GM21723 (cell line): ENCODE measurements at regions not wholly inside any gene's neighbourhood (a gene's known extent, or its start where the extent isn't known, plus 50 kb on each side); places are given as distances from the start of the nearest gene placed in this dataset.
A peak's percentile ranks its signal among the peaks of the same experiment; 100 is the strongest.

Experiments used
- ATAC-seq: cut with Tn5 transposase; IDR thresholded peaks from one replicate; pipeline ENCODE4 v1.9.1; 2021; ENCODE audit warnings: mild to moderate bottlenecking, moderate library complexity; ENCODE audit not compliant: unreplicated experiment

DNA sequence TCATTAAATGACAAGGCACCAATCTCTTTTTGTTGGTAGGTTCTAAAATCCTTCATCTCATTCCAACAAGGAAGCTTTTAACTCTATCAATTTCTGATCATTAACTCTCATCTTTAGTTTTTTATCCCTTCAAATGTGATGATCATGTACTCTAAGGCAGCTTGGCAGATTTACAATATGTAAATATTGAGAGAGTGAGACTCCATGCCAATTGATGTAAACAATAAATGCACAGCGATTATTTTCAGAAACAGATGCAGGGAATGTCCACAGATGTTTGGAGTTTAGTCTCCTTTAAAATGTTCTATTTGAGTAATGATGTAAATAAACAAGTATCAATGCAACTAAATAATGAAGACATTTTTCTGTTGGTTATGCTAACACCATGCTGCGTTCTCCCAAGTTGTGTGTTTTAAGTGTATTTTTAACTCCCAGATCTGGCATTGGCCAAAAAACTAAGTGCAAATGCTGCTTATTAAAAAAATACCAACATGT is 213.8 kb downstream of the AHR start:
- no peak for ATAC-seq

DNA sequence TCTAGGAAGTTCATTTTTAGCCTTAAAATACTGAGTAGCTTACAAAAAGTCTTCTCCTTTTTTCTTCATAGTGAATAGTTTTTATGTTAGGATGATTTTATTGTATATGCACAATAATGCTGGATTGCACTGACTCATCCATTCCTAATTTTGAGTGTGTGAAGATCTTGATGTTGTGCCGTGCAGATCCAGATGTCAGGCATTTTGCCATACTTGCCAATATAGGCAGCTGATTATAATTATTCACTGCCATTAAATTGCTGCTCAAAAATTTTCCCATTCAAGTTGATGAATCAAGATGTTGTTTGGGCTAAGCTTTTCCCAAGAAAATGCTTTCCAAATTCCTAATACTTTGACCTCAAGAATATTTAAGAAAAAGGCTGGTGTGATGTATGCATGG is 218.3 kb downstream of the AHR start:
- no peak for ATAC-seq

GRCh38 chr7:17520941-17521340 is 222.5 kb downstream of the AHR start:
- no peak for ATAC-seq

GRCh38 chr7:17521437-17521836 is 223.0 kb downstream of the AHR start:
- ATAC-seq, result no peak

- no peak for ATAC-seq
Observed at GRCh38 chr7:17523813-17524739, 225.6 kb downstream of the AHR start.

GRCh38 chr7:17524746-17525145 is 226.3 kb downstream of the AHR start:
- ATAC-seq, result no peak

- no peak for ATAC-seq
Observed at GRCh38 chr7:17526621-17527020, 228.2 kb downstream of the AHR start.

DNA sequence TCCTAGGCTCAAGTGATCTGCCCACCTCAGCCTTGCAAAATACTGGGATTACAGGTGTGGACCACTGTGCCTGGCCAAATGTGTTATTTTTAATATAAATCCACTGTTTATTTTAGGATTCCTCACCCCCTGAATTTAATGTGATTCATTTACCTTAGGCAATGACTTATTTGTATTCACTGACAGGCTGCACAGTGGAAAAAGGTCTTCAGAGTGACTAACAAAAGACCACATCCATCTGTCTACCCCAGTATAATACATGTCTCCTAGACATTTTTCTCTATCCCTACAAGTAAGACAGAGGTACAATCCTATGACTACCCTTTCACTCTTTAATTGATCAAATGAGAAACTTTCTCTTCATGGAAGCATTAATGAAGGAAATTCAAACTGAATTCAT is 230.2 kb downstream of the AHR start:
- no peak for ATAC-seq

- no peak for ATAC-seq
Observed at GRCh38 chr7:17530244-17530643, 231.8 kb downstream of the AHR start.

DNA sequence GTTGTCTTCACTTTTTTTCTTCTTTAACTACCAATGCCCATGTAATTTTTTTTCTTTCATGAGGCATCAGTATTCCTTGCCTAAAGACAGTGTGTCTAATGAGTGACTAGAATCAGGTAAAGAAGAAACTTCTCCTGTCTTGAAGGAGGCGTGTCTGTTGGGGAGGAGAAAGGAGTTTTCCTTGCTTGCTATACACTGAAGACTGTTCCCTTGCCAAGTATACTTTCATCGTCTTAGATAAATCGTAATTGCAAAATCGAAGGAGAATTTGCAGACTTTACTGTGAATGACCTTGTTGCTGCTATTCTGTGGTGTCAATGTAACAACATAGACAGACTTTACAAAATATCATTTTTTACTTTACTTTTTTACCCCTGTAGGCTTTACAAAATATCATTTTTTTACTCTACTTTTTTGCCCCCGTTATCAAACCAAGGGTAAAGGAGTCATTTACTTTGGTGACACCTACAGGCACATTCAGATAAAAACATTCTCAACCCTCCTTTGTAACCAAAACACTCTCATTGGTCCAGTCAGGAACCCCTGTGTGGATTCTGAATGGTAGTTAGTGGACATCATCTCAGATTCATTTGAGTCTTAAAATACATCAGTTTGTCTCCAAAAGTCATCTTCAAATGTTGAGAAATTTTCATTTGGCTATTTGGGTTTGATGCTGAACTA is 232.4 kb downstream of the AHR start:
- peak; percentile 62 for ATAC-seq

DNA sequence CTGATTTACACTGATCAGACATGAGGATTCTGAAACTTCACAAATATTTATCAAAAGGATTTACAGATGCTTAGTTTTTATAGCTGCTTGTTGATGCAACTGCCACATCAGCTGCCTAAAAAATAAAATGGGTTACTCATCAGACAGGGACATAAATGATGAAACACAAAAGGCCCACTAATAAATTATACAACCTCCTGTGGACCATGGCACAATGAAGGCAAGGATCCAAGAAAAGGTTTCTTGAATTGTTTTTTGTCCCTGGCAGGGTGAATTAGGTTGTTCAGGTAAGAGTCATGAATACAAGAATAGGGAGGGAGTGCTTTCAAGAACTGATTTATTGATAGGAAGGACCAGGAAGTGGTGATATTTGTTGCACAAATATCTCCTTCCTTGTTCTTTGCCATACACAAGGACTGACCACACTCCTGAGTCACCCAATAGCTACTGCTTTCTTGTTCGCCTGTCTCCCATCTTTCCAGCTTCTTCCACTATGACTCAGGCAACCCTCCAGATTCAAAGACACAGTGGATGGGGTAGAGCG is 234.5 kb downstream of the AHR start:
- no peak for ATAC-seq

GRCh38 chr7:17534348-17534747 is 235.9 kb downstream of the AHR start:
- no peak for ATAC-seq

GRCh38 chr7:17535776-17536175 is 237.3 kb downstream of the AHR start:
- ATAC-seq, result no peak

- no peak for ATAC-seq
Observed at GRCh38 chr7:17544401-17544800, 245.9 kb downstream of the AHR start.

- no peak for ATAC-seq
Observed at GRCh38 chr7:17545348-17545747, 246.9 kb downstream of the AHR start.

DNA sequence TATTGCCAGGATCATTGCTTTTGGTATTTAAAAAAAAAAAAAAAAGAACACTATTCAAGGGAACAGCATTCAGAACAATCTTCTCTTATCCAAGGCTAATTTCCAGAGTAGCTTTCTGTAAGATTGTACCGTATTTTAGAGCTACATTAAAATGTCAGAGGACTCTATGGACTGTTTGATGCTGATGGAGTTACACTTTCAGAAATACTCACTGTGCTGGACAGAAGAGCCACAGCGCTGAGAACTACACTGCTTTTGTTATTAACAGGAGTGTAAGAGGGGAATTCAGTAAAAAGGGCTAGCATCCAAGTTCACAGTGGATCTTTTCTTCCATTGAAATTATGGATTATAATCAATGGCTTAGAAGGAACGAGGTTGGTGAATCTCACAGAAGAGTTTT is 247.7 kb downstream of the AHR start:
- ATAC-seq, result no peak

DNA sequence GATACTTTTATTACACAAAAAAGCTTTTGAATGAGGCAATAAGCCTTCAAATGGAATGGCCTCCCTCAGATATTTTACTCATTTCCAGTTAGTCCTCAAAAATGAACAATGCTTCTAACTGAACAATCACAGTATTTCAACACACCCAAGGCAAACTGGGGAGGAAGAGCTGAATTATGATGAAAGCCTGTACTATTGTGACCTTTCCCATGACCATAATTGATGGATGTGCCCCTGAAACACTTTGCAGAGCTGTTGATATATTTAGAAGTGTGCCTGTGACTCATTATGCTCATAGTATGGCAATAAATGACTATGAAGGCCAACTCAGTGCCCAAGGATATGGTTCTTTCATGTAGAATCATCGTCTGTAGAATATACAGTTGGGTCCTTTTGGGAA is 248.1 kb downstream of the AHR start:
- no peak for ATAC-seq

- peak; percentile 63 for ATAC-seq
Observed at GRCh38 chr7:17548014-17548653, 249.7 kb downstream of the AHR start.

DNA sequence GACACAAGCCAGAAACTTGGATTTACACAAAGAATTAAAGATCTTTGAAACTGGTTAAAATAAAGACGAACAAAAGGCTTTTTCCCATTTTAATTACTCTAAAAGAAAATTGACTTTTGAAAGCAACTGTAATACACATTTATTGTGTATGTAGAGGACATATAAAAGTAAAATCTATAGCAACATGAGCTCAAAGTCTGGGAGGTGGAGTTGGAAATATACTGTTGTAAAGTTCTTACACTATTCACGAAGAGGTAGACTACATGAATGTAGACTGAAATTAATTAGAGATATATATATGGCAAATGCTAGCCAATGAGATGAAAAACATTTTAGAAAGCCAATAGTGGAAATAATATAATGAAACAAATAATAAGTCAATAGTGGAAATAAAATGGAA is 251.0 kb downstream of the AHR start:
- ATAC-seq, result no peak

- no peak for ATAC-seq
Observed at GRCh38 chr7:17552373-17552772, 253.9 kb downstream of the AHR start.

GRCh38 chr7:17552952-17553351 is 254.5 kb downstream of the AHR start:
- ATAC-seq, result no peak
